ENCODE measurements at regions not wholly inside any gene's neighbourhood (a gene's known extent, or its start where the extent isn't known, plus 50 kb on each side); places are given as distances from the start of the nearest gene placed in this dataset.

GRCh38 chr1:164914208-164914607 is 355.2 kb downstream of the PBX1 start:
- Histone ChIP-seq H3K9me3 (no peaks in the 10 kb centered on the region), H3K27me3 (no peaks in the 10 kb centered on the region), H3K4me3 (no peak overlapping the region), H3K36me3 (no peaks in the 10 kb centered on the region), H3K27ac (no peak overlapping the region), H3K4me1 (peaks cover 0 to 30% (median 24%) of the 10 kb centered on the region in 4 donors)
- 23 to 40% methylated on average over 1 of the region's 1 CpG for WGBS, 2 donors
- no peak for DNase-seq
- TF ChIP-seq POLR2AphosphoS5 (IDR thresholded peaks at IDR 0.05) (no peak), CTCF (IDR thresholded peaks at IDR 0.05) (peak in 3 of 4 experiments; percentile 22 to 37 (median 22)), EP300 (IDR thresholded peaks at IDR 0.05) (no peak), POLR2A (IDR thresholded peaks at IDR 0.05) (no peak)
- intact Hi-C loops (cut with DNase I) = no loop called here

GRCh38 chr1:164912290-164912689 is 353.3 kb downstream of the PBX1 start:
- H3K36me3 ChIP-seq = no peaks in the 10 kb centered on the region
- H3K4me3 ChIP-seq = no peak overlapping the region
- no peaks in the 10 kb centered on the region for H3K9me3 ChIP-seq
- intact Hi-C loops (cut with DNase I) = no loop called here
- H3K27me3 ChIP-seq = no peaks in the 10 kb centered on the region
- DNase-seq = no peak
- H3K27ac ChIP-seq = no peak overlapping the region
- TF ChIP-seq POLR2A (IDR thresholded peaks at IDR 0.05) = no peak
- no peak for TF ChIP-seq CTCF (IDR thresholded peaks at IDR 0.05)
- TF ChIP-seq EP300 (IDR thresholded peaks at IDR 0.05) = no peak
- TF ChIP-seq POLR2AphosphoS5 (IDR thresholded peaks at IDR 0.05) = no peak
- H3K4me1 ChIP-seq = peaks cover 0 to 11% (median 5%) of the 10 kb centered on the region in 4 donors
- WGBS, 2 donors = 91 to 93% methylated on average over 8 of the region's 8 CpGs

GRCh38 chr1:164910671-164911070 is 351.7 kb downstream of the PBX1 start:
- Histone ChIP-seq H3K27me3 (no peaks in the 10 kb centered on the region), H3K4me1 (peaks cover 0 to 9% (median 4%) of the 10 kb centered on the region in 4 donors), H3K9me3 (no peaks in the 10 kb centered on the region), H3K4me3 (no peak overlapping the region), H3K27ac (no peak overlapping the region), H3K36me3 (no peaks in the 10 kb centered on the region)
- intact Hi-C loops (cut with DNase I) = no loop called here
- TF ChIP-seq CTCF (IDR thresholded peaks at IDR 0.05) = no peak
- TF ChIP-seq POLR2A (IDR thresholded peaks at IDR 0.05) = no peak
- no peak for TF ChIP-seq POLR2AphosphoS5 (IDR thresholded peaks at IDR 0.05)
- TF ChIP-seq EP300 (IDR thresholded peaks at IDR 0.05) = no peak
- DNase-seq = no peak
- WGBS, 2 donors = 79 to 90% methylated on average over 2 of the region's 2 CpGs

- Histone ChIP-seq H3K4me3 (no peak overlapping the region), H3K36me3 (no peaks in the 10 kb centered on the region), H3K9me3 (no peaks in the 10 kb centered on the region), H3K4me1 (no peaks in the 10 kb centered on the region), H3K27ac (no peak overlapping the region), H3K27me3 (no peaks in the 10 kb centered on the region)
- DNase-seq = no peak
- intact Hi-C loops (cut with DNase I) = no loop called here
- 39 to 70% methylated on average over 2 of the region's 2 CpGs for WGBS, 2 donors
- TF ChIP-seq POLR2AphosphoS5 (IDR thresholded peaks at IDR 0.05) (no peak), EP300 (IDR thresholded peaks at IDR 0.05) (no peak), CTCF (IDR thresholded peaks at IDR 0.05) (no peak), POLR2A (IDR thresholded peaks at IDR 0.05) (no peak)
Measured at GRCh38 chr1:164907666-164908065, 348.7 kb downstream of the PBX1 start.

- no peak overlapping the region for H3K4me3 ChIP-seq
- no peaks in the 10 kb centered on the region for H3K4me1 ChIP-seq
- TF ChIP-seq POLR2AphosphoS5 (IDR thresholded peaks at IDR 0.05) (no peak), POLR2A (IDR thresholded peaks at IDR 0.05) (no peak), CTCF (IDR thresholded peaks at IDR 0.05) (no peak), EP300 (IDR thresholded peaks at IDR 0.05) (no peak)
- no peaks in the 10 kb centered on the region for H3K36me3 ChIP-seq
- intact Hi-C loops (cut with DNase I) = no loop called here
- H3K27me3 ChIP-seq = no peaks in the 10 kb centered on the region
- DNase-seq = no peak
- H3K9me3 ChIP-seq = no peaks in the 10 kb centered on the region
- H3K27ac ChIP-seq = no peak overlapping the region
- WGBS, 2 donors = 68 to 83% methylated on average over 9 of the region's 9 CpGs
Measured at GRCh38 chr1:164905869-164906268, 346.9 kb downstream of the PBX1 start.
